ENCODE measurements at regions not wholly inside any gene's neighbourhood (a gene's known extent, or its start where the extent isn't known, plus 50 kb on each side); places are given as distances from the start of the nearest gene placed in this dataset.
A peak's percentile ranks its signal among the peaks of the same experiment; 100 is the strongest.

- intact Hi-C loops (cut with DNase I; ENCODE audit: low total_unique reads): no loop called here
- no peak overlapping the region for H3K27ac ChIP-seq
- DNase-seq: peak in 1 of 2 donors; percentile 29
- no peaks in the 10 kb centered on the region for H3K4me1 ChIP-seq
- H3K36me3 ChIP-seq: no peaks in the 10 kb centered on the region
- H3K9me3 ChIP-seq: no peaks in the 10 kb centered on the region
- H3K27me3 ChIP-seq: no peaks in the 10 kb centered on the region
- no peak overlapping the region for H3K4me3 ChIP-seq
- no peak for TF ChIP-seq CTCF (IDR thresholded peaks at IDR 0.05)
These were observed 506.1 kb downstream of the CDH11 start for GRCh38 chr16:64615630-64616280.

DNA sequence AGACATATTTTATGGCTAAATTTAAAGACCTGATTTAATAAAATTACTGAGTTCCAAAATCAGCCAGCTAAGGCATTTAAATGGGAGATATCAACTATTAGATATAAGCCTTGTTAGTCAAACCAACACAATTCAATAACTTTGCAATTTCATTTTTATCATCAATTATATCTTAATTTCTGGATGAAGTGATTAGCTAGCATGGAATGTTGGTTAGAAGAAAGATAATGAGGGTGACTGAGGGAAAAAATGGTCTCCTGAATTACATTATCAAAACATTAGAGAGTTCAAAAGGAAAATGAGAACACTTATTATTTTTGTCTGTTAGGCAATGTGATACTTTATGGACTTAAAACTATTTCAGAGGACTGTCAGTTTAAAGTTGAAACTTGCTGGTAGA, 525.7 kb downstream of the CDH11 start:
- Histone ChIP-seq H3K27ac (no peak overlapping the region), H3K9me3 (no peaks in the 10 kb centered on the region), H3K36me3 (no peaks in the 10 kb centered on the region), H3K4me1 (no peaks in the 10 kb centered on the region), H3K4me3 (no peak overlapping the region), H3K27me3 (no peaks in the 10 kb centered on the region)
- intact Hi-C loops (cut with DNase I; ENCODE audit: low total_unique reads): no loop called here
- TF ChIP-seq CTCF (IDR thresholded peaks at IDR 0.05): no peak
- no peak for DNase-seq

DNA sequence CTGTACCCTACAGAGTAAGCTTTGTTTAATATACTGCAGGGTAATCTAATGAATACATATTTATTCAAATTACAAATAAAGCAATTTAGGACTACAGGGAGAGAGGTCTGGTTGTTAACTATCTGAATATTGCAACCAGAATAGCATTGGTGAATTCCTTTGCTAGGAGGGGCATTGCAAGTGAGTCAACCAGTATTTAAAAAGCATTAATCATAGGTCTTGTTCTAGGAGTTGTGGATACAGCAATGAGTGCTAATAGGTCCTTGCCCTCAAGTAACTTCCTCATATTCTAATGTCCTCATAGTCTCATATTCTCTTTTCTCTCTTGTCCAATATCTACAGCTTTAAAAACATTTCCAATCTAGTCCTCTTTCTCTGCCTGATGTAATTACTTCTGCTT, 531.4 kb downstream of the CDH11 start:
- intact Hi-C loops (cut with DNase I; ENCODE audit: low total_unique reads): no loop called here
- TF ChIP-seq CTCF (IDR thresholded peaks at IDR 0.05): no peak
- Histone ChIP-seq H3K36me3 (no peaks in the 10 kb centered on the region), H3K4me1 (no peaks in the 10 kb centered on the region), H3K27ac (no peak overlapping the region), H3K4me3 (no peak overlapping the region), H3K27me3 (no peaks in the 10 kb centered on the region), H3K9me3 (no peaks in the 10 kb centered on the region)
- no peak for DNase-seq

GRCh38 chr16:64589836-64590235, 532.0 kb downstream of the CDH11 start:
- Histone ChIP-seq H3K9me3 (no peaks in the 10 kb centered on the region), H3K27me3 (no peaks in the 10 kb centered on the region), H3K27ac (no peak overlapping the region), H3K4me1 (no peaks in the 10 kb centered on the region), H3K36me3 (no peaks in the 10 kb centered on the region), H3K4me3 (no peak overlapping the region)
- no peak for DNase-seq
- intact Hi-C loops (cut with DNase I; ENCODE audit: low total_unique reads): no loop called here
- TF ChIP-seq CTCF (IDR thresholded peaks at IDR 0.05): no peak

DNA sequence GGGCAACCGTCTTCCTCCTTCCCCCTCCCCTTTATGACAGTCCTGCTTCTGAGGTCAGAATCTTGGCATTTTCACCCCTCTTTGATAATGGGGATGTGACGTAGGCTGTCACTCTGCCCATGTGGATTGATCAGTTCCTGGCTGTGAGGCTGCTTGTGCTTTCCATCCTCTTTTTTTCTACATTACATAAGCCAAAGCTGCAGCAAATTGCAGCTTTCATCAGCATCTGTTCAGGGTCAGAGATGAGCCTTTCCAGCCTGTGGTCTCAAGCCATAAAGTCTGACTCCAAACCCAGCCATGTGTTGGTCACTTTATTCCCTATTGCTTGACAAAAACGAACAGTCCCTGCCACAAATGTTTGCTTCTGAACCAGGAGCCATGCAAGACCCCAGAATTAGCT, 535.1 kb downstream of the CDH11 start:
- no peak overlapping the region for H3K27ac ChIP-seq
- H3K36me3 ChIP-seq: no peaks in the 10 kb centered on the region
- no peak overlapping the region for H3K4me3 ChIP-seq
- H3K4me1 ChIP-seq: no peaks in the 10 kb centered on the region
- DNase-seq: no peak
- H3K27me3 ChIP-seq: no peaks in the 10 kb centered on the region
- TF ChIP-seq CTCF (IDR thresholded peaks at IDR 0.05): no peak
- no peaks in the 10 kb centered on the region for H3K9me3 ChIP-seq
- intact Hi-C loops (cut with DNase I; ENCODE audit: low total_unique reads): no loop called here

DNA sequence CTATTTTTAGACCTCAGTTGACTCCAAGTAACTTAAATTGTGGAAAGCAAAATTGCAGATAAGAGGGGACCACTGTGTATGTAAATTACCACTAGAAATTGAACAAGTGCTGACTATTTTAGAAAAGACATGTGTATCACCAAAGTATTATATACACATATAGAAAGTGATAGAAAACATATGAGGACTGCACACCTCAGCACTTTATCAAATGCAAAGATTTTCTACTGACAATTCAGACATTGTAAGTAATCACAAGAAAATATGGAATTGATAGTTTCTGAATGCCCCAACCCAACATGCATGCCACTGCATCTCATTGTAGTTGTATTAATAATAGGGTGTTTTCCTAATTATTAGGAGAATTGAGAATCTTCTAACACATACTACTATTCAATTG, 536.5 kb downstream of the CDH11 start:
- Histone ChIP-seq H3K36me3 (no peaks in the 10 kb centered on the region), H3K27ac (no peak overlapping the region), H3K4me1 (no peaks in the 10 kb centered on the region), H3K4me3 (no peak overlapping the region), H3K27me3 (no peaks in the 10 kb centered on the region), H3K9me3 (no peaks in the 10 kb centered on the region)
- TF ChIP-seq CTCF (IDR thresholded peaks at IDR 0.05): no peak
- intact Hi-C loops (cut with DNase I; ENCODE audit: low total_unique reads): no loop called here
- no peak for DNase-seq

All from tibial artery (tissue), 4 donors.